CD4-positive, alpha-beta T cell (primary cell): ENCODE measurements at regions not wholly inside any gene's neighbourhood (a gene's known extent, or its start where the extent isn't known, plus 50 kb on each side); places are given as distances from the start of the nearest gene placed in this dataset.
A peak's percentile ranks its signal among the peaks of the same experiment; 100 is the strongest.

Source experiments
- ATAC-seq: fragments of 200-7000 bp; cut with Tn5 transposase; one replicate; pipeline ENCODE4 v1.10.0; 2022; ENCODE audit warnings: mild to moderate bottlenecking; ENCODE audit not compliant: poor library complexity
- CTCF ChIA-PET: fragments of 350-600 bp; sonication (Branson Sonifier 250); formaldehyde crosslinking; loops from one replicate; lab custom pipeline; 2021; ENCODE audit warnings: antibody characterized with exemption, inconsistent platforms; lab: Charles Lee
- POLR2A ChIA-PET: fragments of 350-600 bp; sonication (Branson Sonifier 250); formaldehyde crosslinking; loops from one replicate; lab custom pipeline; 2021; ENCODE audit warnings: antibody characterized with exemption, inconsistent platforms; lab: Charles Lee
- DNase-seq, 14 experiments: peaks; one replicate each; pipeline ENCODE4 v3.0.0-alpha.2; 2013 to 2020; ENCODE audit warnings: mixed read lengths in 2 of 14
- H3K27ac ChIP-seq, 2 donors: one replicate each; pipeline versions ENCODE4 v1.5.1 to v1.7.0; 2013; ENCODE audit warnings: low read length in 2 of 2, low read depth in 1 of 2, mild to moderate bottlenecking in 1 of 2
- H3K27me3 ChIP-seq, 2 experiments: 1 replicate in 1 of 2; 2 replicates in 1 of 2; pipeline versions ENCODE4 v1.6.1 to v1.7.0; 2013; ENCODE audit warnings: low read length in 2 of 2, control low read depth in 1 of 2, mild to moderate bottlenecking in 1 of 2, moderate library complexity in 1 of 2; ENCODE audit not compliant: insufficient read depth in 2 of 2, control insufficient read depth in 1 of 2
- H3K36me3 ChIP-seq: one replicate; pipeline ENCODE4 v1.6.1; 2013; ENCODE audit warnings: low read length, control low read depth; ENCODE audit not compliant: insufficient read depth
- H3K4me1 ChIP-seq: one replicate; pipeline ENCODE4 v1.6.1; 2013; ENCODE audit warnings: low read length, control low read depth; ENCODE audit not compliant: insufficient read depth
- H3K4me3 ChIP-seq: one replicate; pipeline ENCODE4 v1.5.1; 2013; ENCODE audit warnings: mild to moderate bottlenecking, low read length, moderate library complexity
- H3K9me3 ChIP-seq, 2 experiments: 1 replicate in 1 of 2; 2 replicates in 1 of 2; pipeline versions ENCODE4 v1.6.1 to v1.7.0; 2013; ENCODE audit warnings: low read length in 2 of 2, mild to moderate bottlenecking in 2 of 2, control low read depth in 1 of 2, moderate library complexity in 1 of 2; ENCODE audit not compliant: control insufficient read depth in 1 of 2, insufficient read depth in 1 of 2
- H3K27ac Mint-ChIP-seq: one replicate; pipeline ENCODE4 v1.8.0; 2020; ENCODE audit warnings: mixed read lengths
- H3K27me3 Mint-ChIP-seq: one replicate; pipeline ENCODE4 v1.8.0; 2021; ENCODE audit warnings: mixed read lengths
- H3K36me3 Mint-ChIP-seq: one replicate; pipeline ENCODE4 v1.8.0; 2021; ENCODE audit warnings: low read depth, mixed read lengths
- H3K4me1 Mint-ChIP-seq: one replicate; pipeline ENCODE4 v1.8.0; 2021; ENCODE audit warnings: low read depth, mixed read lengths
- H3K4me3 Mint-ChIP-seq: one replicate; pipeline ENCODE4 v1.8.0; 2020; ENCODE audit warnings: mild to moderate bottlenecking, mixed read lengths
- H3K9me3 Mint-ChIP-seq: one replicate; pipeline ENCODE4 v1.8.0; 2020; ENCODE audit warnings: mixed read lengths
- CTCF ChIP-seq: fragments of 200-600 bp; IDR thresholded peaks from one replicate; pipeline ENCODE4 v1.8.0; 2022; ENCODE audit warnings: antibody characterized with exemption, mild to moderate bottlenecking
- intact Hi-C, 2 experiments: fragments of 100-400 bp; cut with DNase I in 1 of 2; cut with micrococcal nuclease in 1 of 2; formaldehyde crosslinking; loops; one replicate each; pipeline versions ENCODE4 v1.15.1 to v1.9.0; 2023 to 2025; cut with DNase I, micrococcal nuclease

GRCh38 chr3:72559385-72559784 is 288.9 kb downstream of the SHQ1 start:
- no peak overlapping the region for H3K27ac Mint-ChIP-seq
- POLR2A ChIA-PET, result no interaction called here
- H3K4me1 Mint-ChIP-seq, result no peaks in the 10 kb centered on the region
- Histone ChIP-seq H3K4me1 (no peaks in the 10 kb centered on the region), H3K27me3 (no peaks in the 10 kb centered on the region), H3K9me3 (no peaks in the 10 kb centered on the region), H3K4me3 (no peak overlapping the region), H3K27ac (no peak overlapping the region), H3K36me3 (no peaks in the 10 kb centered on the region)
- intact Hi-C loops, result no loop called here
- ATAC-seq, result no peak
- TF ChIP-seq CTCF, result no peak
- no peaks in the 10 kb centered on the region for H3K36me3 Mint-ChIP-seq
- peak in 2 of 14 experiments; percentile 2 to 22 for DNase-seq
- H3K27me3 Mint-ChIP-seq, result no peaks in the 10 kb centered on the region
- CTCF ChIA-PET, result no interaction called here
- peaks cover 4% of the 10 kb centered on the region for H3K9me3 Mint-ChIP-seq
- no peak overlapping the region for H3K4me3 Mint-ChIP-seq

- Histone ChIP-seq H3K4me1 (no peaks in the 10 kb centered on the region), H3K27ac (no peak overlapping the region), H3K27me3 (no peaks in the 10 kb centered on the region), H3K9me3 (no peaks in the 10 kb centered on the region), H3K36me3 (no peaks in the 10 kb centered on the region), H3K4me3 (no peak overlapping the region)
- intact Hi-C loops, result no loop called here
- H3K4me1 Mint-ChIP-seq, result no peaks in the 10 kb centered on the region
- peaks cover 4% of the 10 kb centered on the region for H3K9me3 Mint-ChIP-seq
- ChIA-PET CTCF (no interaction called here), POLR2A (no interaction called here)
- no peak for ATAC-seq
- no peak for DNase-seq
- no peak for TF ChIP-seq CTCF
- no peak overlapping the region for H3K27ac Mint-ChIP-seq
- H3K36me3 Mint-ChIP-seq, result no peaks in the 10 kb centered on the region
- H3K27me3 Mint-ChIP-seq, result no peaks in the 10 kb centered on the region
- no peak overlapping the region for H3K4me3 Mint-ChIP-seq
These were observed 290.2 kb downstream of the SHQ1 start for GRCh38 chr3:72558001-72558400.

- Mint-ChIP-seq H3K4me3 (no peak overlapping the region), H3K9me3 (no peaks in the 10 kb centered on the region), H3K27ac (no peak overlapping the region), H3K27me3 (no peaks in the 10 kb centered on the region), H3K36me3 (no peaks in the 10 kb centered on the region), H3K4me1 (peaks cover 3% of the 10 kb centered on the region)
- TF ChIP-seq CTCF, result no peak
- Histone ChIP-seq H3K27me3 (no peaks in the 10 kb centered on the region), H3K4me3 (no peak overlapping the region), H3K27ac (no peak overlapping the region), H3K36me3 (no peaks in the 10 kb centered on the region), H3K9me3 (no peaks in the 10 kb centered on the region), H3K4me1 (no peaks in the 10 kb centered on the region)
- ATAC-seq (no peak), DNase-seq (no peak)
- ChIA-PET POLR2A (interaction anchor here (0.7 kb wide), 1 partner anchor 786 kb away, joined by 3 read pairs; no protein-coding TSS in a partner anchor), CTCF (no interaction called here)
- intact Hi-C loops, result no loop called here
These were observed 292.5 kb downstream of the SHQ1 start for GRCh38 chr3:72555714-72556113.
